KBM-7 (cell line): ENCODE measurements at regions not wholly inside any gene's neighbourhood (a gene's known extent, or its start where the extent isn't known, plus 50 kb on each side); places are given as distances from the start of the nearest gene placed in this dataset.
"Not testable (repeated sequence)": the region's sequence is repeated elsewhere in the genome, so short reads cannot be mapped to it uniquely, and the experiment has no call there.

ENCODE experiments used
- DNase-seq: peaks from one replicate; pipeline ENCODE4 v3.0.0-alpha.2; 2015
- in situ Hi-C: fragments of 300-500 bp; cut with MboI; formaldehyde crosslinking; loops from 2 replicates; pipeline ENCODE4 v1.14.3; 2020; ENCODE audit warnings: low sequenced_read_pairs, low pct_unique_long_range_greater_than_20kb, mixed read lengths

- in situ Hi-C loops: no loop called here
- DNase-seq: no peak
Observed at GRCh38 chr9:25808554-25808953, 130.3 kb upstream of the TUSC1 start.

DNA sequence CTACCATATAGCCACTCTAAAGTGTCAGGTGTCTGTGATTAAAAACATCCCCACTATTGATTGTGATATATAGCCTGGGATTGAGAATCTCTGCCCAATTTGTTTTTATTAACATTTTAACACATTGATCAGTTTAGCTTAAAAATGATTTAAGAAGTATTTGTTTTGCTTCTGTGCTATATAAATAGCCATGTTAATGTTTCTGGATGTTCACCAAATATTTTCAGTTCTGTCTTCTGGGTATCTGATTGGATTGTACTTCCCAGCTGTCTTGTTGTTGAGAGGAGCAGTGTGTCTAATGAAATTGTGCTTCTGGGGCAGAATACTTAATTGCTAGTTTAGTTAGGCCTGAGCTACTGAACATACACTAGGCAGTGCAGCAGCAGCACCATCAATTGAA is 126.6 kb upstream of the TUSC1 start:
- in situ Hi-C loops: no loop called here
- DNase-seq: no peak

DNA sequence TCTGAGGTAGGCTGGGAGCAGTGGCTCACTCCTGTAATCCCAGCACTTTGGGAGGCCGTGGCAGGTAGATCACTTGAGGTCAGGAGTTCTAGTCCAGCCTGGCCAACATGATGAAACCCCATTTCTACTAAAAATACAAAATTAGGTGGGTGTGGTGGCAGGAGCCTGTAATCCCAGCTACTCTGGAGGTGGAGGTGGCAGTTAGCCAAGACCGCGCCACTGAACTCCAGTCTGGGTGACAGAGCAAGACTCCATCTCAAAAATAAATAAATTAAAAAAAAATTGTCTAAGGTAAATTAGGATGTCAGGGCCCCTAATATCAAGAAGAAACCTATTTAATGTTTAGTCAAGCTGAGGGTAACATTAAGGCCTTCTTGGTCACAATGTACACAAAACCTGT is 123.7 kb upstream of the TUSC1 start:
- in situ Hi-C loops, DNase-seq: not testable (repeated sequence)

GRCh38 chr9:25773805-25774204 is 95.6 kb upstream of the TUSC1 start:
- no peak for DNase-seq
- in situ Hi-C loops: no loop called here

GRCh38 chr9:25755951-25756350 is 77.7 kb upstream of the TUSC1 start:
- DNase-seq: no peak
- in situ Hi-C loops: no loop called here

DNA sequence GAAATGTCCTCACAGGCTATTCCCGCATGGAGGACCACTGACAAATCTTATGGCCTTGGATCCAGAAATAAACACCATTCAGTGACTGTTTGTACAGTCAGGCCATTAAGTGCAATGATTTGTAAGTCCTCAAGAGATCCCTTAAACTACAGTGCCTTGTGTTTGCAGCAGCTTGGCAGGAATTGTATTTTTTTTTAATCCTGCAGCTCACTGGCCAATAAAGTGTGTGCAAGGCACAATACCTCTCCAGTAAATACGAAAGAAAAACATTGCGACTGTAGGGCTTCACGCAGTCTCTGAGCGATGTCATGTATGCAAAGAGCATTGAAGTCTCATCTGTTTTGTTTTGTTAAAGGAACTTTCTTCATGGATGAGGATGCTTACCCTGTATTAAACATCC is 74.2 kb upstream of the TUSC1 start:
- in situ Hi-C loops: no loop called here
- no peak for DNase-seq

DNA sequence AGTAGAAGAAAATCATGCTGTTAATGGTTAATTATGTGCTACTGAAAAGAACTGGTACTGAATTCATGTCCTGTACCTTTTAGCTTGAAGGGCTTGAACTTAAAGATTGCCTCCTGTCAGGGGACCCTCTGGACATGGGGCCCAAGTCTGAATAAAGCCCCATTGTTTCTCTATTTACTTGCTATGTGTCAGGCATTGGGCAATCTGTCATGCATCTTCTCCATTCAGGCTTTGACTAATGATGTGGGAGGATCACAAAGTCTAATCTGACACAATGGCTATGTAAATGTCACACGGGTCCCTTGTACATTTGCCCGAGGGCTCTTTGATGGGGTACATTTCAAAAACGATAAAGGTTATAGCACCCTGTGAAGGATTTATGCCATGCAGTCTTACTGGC is 64.0 kb upstream of the TUSC1 start:
- no peak for DNase-seq
- in situ Hi-C loops: no loop called here

- DNase-seq: no peak
- in situ Hi-C loops: no loop called here
Observed at GRCh38 chr9:25733336-25733982, 55.2 kb upstream of the TUSC1 start.

GRCh38 chr9:25731895-25732794 is 53.9 kb upstream of the TUSC1 start:
- DNase-seq, in situ Hi-C loops: not testable (repeated sequence)
